ENCODE measurements at regions not wholly inside any gene's neighbourhood (a gene's known extent, or its start where the extent isn't known, plus 50 kb on each side); places are given as distances from the start of the nearest gene placed in this dataset.

- no peak for DNase-seq
Measured at GRCh38 chr11:134464981-134465730, 53.1 kb upstream of the B3GAT1 start.

GRCh38 chr11:134464196-134464595 lies 52.2 kb upstream of the B3GAT1 start:
- no peak for DNase-seq

GRCh38 chr11:134463716-134464115 lies 51.7 kb upstream of the B3GAT1 start:
- DNase-seq = no peak
